OCI-LY3 (cell line): ENCODE measurements at regions not wholly inside any gene's neighbourhood (a gene's known extent, or its start where the extent isn't known, plus 50 kb on each side); places are given as distances from the start of the nearest gene placed in this dataset.
"Not testable (repeated sequence)": the region's sequence is repeated elsewhere in the genome, so short reads cannot be mapped to it uniquely, and the experiment has no call there.

Source experiments
- CTCF ChIP-seq: fragments of 200-600, 300-600 bp; sonication (generic); IDR thresholded peaks from 2 replicates; pipeline ENCODE4 v1.5.1; 2014; ENCODE audit warnings: antibody characterized with exemption, low read length, low read depth
- EZH2phosphoT487 ChIP-seq: fragments of 200-600 bp; shearing (Covaris generic); IDR thresholded peaks from 2 replicates; pipeline ENCODE4 v1.6.1; 2018; ENCODE audit warnings: antibody characterized with exemption, mixed run types, low read depth

- TF ChIP-seq CTCF, EZH2phosphoT487: not testable (repeated sequence)
Observed at GRCh38 chr14:19267636-19268035, 166.5 kb downstream of the POTEG start.
